NCI-H2081 treated with DMSO at 0.1 percent for 48 hours (cell line): ENCODE measurements at regions not wholly inside any gene's neighbourhood (a gene's known extent, or its start where the extent isn't known, plus 50 kb on each side); places are given as distances from the start of the nearest gene placed in this dataset.
"Not testable (repeated sequence)": the region's sequence is repeated elsewhere in the genome, so short reads cannot be mapped to it uniquely, and the experiment has no call there.

Experiments
- DNase-seq: peaks from one replicate; lab custom pipeline; 2025; lab: John Stamatoyannopoulos, UW

DNA sequence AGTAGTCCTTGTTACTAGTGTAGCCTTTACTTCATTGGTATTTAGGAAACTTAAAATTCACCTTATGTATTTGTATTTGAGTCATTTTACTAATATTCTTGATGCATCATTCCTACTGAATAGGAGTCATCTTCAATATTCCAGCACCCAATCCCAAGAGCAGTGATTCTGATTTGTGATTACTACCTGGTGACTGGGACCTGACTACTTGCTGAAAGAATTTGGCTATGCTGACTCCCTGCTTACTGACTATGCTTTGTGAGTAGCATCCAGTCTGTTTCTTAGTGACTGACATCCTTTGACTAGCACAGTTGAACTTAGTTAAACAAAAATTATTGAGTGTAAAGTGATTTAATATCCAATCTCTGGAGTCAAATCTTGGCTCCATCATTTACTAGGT lies 129.9 kb upstream of the NEGR1 start:
- DNase-seq, result no peak

DNA sequence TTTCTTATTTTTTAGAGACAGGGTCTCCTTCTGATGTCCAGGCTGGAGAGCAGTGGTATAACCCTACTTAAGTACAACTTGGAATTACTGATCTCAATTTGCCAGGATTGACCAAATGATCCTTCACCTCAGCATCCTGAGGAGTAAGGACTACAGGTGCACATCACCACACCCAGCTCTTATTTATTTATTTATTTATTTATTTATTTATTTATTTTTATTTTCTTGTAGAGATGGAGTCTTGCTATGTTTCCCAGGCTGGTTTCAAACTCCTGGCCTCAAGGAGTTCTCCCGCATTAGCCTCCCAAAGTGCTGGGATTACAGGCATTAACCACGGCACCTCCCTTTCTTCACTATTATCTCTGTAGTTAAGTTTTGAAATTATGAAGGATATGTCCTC lies 117.5 kb upstream of the NEGR1 start:
- no peak for DNase-seq

DNA sequence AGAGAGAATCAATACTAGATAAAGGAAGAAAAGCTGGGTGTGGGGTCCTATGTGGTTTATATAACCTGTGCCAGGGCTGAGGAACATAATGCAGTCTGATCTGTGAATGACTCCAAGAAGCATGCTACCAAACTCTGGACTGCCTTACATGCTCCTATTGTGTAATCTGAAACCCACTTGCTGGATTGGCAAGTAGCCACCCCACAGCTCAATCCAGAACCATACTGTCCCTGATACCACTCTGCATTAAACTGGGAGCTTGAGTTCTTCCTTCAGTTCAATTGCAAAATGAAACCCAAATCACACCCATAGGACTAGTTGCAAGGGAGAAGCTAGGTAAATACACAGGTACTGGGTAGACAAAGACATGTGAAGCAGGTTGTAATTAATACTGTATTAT lies 115.4 kb upstream of the NEGR1 start:
- DNase-seq, result no peak

DNA sequence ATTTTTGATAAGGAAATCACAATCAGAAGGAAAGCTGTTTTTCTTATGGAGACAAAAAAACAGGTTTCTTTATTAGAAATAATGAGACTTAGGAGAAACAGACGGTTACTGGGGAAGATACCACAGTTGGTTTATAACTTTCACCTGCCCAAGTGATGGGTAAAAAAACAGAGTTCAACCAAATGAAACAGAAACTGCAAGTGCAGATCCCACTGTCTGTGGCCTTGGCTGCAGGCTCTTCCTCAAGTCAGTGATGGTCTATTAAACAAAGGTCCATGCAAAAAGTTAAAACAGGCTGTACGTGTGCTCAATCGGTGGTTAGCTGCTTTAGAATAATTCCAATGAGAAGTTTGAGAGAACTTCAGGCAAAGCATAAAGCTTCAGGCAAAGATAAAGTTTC lies 112.1 kb upstream of the NEGR1 start:
- no peak for DNase-seq

DNA sequence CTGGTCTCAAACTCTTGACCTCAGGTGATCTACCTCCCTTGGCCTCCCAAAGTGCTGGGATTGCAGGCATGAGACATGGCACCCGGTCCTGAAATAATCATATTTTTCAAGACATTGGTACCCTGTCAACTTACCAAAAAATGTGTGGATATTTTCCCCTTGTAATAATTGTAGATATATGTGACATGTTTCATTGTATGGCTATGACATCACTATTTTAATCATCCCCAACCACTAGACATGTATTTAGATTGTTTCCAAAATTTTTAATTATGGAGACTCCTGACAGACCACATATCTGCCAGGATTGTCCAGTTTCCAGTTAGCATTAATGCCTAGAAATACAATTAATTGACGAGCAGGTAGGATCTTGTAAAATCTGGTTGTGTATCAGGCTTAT lies 96.7 kb upstream of the NEGR1 start:
- DNase-seq, result no peak

DNA sequence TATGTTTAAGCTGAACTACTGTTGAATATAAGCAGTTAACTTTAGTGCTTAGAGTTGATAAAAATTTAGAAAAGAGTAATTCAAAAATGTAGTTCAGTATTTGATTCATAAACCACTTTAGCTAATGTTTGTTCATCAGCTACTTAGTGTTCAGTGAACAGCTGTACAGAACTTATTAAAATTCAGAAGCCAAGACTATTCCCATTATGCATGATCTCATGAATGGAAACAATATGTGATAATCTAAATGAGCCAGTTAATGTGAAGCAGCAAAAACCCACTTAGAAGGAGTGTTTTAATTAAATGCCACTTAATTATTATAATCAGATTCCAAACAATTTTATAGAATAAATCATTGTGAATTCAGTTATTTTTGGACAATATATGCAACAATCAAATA lies 92.9 kb upstream of the NEGR1 start:
- DNase-seq, result no peak

DNA sequence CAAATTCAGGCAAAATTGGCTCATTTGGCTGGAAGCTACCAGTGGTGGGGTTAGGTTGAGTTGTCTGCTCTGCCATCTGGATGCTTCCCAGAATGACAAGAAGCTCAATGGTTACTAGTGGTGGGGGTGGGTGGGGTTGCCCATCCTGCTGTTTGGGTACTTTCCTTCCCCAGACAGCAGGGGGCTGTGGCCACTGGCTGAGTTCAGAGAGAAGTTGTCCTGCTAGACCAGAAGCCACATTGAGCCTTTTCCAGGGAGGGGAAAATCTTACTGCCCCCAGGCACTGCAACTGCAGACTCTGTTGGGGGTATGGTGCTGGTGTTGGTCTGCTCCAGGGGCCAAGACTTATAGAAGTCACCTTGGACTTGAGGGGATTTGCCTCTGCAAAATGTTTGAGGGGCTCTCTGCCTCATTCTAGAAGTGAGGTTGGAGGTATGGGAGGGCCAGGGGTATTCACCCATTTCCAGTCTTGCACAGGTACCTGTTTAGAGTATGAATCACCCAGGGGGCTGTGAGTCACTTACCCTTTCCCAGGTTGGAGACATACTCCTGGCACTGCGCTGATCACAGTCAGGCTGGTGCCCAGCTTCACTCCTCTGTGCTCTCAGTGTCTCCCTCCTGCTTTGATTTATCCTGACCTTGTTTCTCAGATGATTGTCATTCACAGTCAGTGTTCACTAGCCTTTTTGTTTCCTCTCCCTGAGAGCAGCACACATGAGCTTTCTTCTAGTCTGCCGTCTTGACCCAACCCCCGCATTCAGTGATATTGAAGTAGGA lies 89.1 kb upstream of the NEGR1 start:
- DNase-seq, result no peak

DNA sequence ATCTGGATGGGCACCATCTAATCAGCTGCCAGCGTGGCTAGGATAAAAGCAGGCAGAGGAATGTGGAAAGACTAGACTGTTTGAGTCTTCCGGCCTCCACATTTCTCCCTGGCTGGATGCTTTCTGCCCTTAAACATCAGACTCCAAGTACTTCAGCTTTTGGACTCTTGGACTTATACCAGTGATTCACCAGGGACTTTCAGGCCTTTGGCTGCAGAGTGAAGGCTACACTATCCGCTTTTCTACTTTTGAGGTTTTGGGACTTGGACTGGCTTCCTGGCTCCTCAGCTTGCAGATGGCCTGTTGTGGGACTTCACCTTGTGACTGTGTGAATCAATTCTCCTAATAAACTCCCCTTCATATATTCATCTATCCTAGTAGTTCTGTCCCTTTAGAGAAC lies 88.5 kb upstream of the NEGR1 start:
- not testable (repeated sequence) for DNase-seq

DNA sequence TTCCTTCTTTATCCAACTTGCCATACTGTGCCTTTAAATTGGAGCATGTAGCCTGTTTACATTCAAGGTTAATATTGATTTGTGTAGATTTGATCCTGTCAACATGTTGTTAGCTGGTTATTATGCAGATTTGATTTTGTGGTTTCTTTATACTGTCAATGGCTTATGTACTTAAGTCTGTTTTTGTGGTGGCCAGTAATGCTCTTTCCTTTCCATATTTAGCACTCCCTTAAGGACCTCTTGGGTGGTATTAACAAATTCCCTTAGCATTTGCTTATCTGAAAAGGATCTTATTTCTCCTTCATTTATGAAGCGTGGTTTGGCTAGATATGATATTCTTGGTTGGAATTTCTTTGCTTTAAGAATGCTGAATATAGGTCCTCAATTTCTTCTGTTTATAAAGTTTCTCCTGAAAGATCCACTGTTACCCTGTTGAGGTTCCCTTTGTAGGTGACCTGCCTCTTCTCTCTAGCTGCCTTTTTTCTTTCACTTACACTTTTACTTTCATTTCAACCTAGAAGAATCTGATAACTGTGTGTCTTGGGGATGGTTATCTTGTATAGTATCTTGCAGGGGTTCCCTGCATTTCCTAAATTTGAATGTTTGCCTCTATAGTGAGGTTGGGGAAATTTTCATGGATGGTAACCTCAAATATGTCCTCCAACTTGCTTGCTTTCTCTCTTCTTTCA lies 86.9 kb upstream of the NEGR1 start:
- no peak for DNase-seq

DNA sequence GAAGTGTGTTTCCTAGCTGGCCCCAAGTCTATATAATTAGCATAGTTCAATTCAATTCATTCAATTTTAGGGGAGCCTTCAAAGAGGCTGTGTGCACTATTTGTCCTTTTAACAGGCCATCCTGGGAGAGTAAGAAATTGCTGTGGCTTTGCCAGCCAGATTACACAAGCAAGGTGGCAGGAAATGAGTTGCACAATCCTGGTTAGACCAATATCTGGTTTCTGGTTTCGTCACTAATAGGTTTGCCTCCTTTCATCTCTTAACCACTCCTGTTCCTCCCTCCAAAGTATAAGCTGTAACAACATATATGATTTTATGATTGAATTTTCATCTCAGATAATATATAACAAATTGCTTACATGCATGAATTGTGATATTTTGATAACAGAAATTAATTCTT lies 84.1 kb upstream of the NEGR1 start:
- DNase-seq, result no peak

DNA sequence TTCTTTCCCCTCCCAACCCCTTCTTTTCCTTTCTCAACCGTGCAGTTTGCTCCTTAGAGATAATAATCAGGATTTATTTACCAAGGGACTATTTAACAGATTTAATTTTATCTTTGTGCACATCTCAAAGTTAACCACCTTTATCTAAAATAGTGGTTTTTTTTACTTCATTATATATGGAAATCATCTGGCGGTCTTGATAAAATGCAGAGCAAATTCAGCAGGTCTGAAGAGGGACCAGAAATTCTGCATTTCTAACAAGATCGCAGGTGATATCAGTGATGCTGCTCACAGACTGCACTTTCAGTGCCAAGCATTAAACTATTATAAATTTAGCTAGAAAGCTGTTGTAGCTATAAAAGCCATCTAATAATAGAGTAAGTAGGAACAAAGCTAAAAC lies 83.4 kb upstream of the NEGR1 start:
- DNase-seq, result no peak

DNA sequence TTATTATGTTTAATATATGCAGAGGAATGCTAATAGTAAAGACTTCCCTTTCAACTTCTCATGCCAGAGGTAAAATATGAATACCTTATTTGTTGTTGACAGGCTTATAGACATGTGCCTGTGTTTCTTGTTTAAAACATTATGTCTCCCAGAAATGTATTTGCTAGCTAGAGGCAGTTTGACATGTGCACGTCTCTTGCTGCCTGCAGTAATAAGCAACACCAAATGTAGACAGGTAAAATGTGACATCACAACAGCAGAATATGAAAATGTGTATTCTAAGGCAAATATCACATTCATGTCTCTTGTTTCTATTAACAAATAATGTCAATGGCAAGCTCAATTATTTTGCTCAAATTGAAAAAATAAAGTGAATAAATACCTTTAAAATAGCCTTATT lies 80.2 kb upstream of the NEGR1 start:
- DNase-seq, result no peak

DNA sequence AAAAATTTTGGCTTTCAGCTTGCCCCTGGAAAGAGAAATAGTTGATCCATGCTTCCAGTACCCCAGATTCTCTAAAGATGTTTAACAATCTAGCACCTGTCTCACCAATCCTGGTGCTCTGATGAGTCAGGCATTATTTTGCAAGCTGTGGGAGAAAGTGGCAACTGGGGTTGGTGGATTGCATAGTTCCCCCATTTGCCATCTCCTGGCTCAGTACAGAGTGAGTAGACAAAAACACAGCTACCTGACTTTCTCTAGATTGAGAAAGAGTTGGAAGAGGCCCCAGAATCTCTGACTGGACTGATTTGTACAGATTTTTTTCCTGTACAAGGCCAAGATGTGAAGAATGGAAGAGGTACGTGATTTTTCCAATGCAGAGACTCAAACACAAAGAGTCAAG lies 75.1 kb upstream of the NEGR1 start:
- no peak for DNase-seq

DNA sequence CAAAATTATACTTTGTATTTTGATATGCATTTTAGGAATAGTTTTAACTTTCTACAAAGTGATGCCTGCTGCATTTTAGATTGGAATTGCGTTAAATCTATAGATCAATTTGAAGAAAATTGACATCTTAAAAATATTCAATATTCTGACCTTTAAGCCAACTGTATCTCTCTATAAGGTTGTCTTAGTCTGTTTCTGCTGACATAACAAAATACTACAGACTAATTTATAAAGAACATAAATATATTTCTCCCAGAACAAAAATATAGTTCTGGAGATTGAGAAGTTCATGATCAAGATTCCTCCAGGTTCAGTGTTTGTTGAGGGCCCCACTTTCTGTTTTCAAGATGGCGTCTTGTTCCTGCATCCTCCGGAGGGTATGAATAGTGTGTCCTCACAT lies 73.6 kb upstream of the NEGR1 start:
- no peak for DNase-seq

DNA sequence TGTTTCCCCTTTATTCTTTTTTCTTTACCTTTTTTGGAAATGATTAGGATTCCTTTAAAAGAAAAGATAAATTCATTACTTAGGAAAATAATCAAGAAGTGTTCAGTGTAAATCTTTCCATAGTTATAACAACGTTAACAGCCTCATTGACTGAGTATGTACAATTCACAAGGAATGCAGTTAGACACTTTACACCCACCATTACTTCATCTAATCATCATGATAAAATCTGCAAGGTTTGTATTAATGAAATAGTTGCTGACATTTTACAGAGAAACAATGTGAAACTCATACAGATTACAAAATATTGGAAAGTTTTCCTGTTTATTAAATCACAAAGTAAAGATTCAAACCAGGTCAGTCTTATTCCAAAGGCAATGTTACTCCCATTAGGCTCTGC lies 59.3 kb upstream of the NEGR1 start:
- DNase-seq, result no peak

DNA sequence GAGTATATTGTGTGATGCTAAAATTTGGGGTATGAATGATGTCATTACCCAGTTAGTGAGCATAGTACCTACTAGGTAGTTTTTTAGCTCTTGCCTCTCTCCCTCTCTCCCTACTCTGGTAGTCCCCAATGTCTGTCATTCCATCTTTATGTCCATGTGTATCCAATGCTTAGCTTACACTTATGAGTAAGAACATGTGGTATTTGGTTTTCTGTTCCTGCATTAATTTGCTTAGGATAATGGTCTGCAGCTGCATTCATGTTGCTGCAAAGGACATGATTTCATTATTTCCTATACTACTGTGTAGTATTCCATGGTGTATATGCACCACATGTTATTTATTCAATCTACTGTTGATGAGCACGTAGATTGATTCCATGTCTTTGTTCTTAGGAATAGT lies 54.4 kb upstream of the NEGR1 start:
- no peak for DNase-seq
